HG03521 (cell line): ENCODE measurements at regions not wholly inside any gene's neighbourhood (a gene's known extent, or its start where the extent isn't known, plus 50 kb on each side); places are given as distances from the start of the nearest gene placed in this dataset.

Source experiments
- ATAC-seq: cut with Tn5 transposase; IDR thresholded peaks from one replicate; pipeline ENCODE4 v1.9.1; 2021; ENCODE audit warnings: mild to moderate bottlenecking, moderate library complexity; ENCODE audit not compliant: unreplicated experiment

- no peak for ATAC-seq
These were observed 79.8 kb upstream of the PFN2 start for GRCh38 chr3:150050510-150050909.

DNA sequence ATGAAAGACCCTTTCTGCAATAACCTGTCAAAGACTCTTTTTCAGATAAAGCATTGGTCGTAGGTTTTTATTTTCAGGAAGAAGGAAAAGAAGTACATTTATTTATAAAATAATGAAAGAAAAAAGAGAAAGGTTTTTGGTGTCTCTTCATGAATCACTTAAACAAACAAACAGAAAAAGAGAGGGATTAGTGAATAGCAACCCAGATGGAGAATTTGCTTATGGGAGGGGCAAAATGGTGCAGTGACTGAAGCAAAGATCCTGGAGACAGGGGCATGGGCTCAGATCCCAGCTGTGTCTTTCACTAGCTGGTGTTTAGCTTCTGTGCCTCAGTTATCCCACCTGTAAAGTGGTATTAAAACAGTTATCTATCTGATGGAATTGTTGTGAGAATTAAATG, 78.6 kb upstream of the PFN2 start:
- no peak for ATAC-seq

DNA sequence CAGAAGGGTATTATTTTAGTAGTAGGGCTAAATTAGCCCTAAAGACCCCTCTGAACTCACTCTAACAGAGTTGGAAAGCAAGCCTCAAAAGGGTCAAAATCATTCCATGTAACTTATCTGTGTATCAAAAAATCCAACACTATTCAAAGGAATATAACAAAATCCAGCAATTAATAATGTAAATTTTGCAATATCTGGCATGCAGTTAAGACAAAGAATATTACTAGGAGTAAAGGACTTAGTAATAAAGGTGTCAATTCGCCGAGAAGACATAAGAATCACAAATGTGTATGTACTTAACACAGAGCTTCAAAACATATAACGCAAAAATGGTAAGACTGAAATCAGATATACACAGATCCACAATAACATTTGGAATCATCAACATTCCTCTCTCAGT, 71.2 kb upstream of the PFN2 start:
- no peak for ATAC-seq

- ATAC-seq, result no peak
These were observed 69.4 kb upstream of the PFN2 start for GRCh38 chr3:150040097-150040496.

DNA sequence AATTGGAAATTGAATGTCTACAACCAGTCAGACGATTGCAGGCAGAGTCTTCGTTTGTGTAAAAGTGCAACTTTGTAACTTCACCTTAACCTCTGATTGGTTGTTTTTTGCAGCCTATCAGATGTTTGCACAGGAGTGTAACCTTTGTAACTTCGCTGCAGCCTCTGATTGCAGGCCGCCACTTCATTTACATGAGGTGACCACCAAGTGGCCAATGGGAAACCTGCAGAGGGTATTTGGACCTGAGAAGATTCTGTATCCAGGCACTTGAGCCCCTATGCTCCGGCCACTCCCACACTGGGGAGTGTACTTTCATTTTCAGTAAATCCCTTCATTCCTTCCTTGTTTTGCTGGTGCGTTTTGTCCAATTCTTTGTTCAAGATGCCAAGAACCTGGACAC, 68.1 kb upstream of the PFN2 start:
- ATAC-seq, result no peak

- ATAC-seq, result no peak
These were observed 66.1 kb upstream of the PFN2 start for GRCh38 chr3:150036780-150037179.

DNA sequence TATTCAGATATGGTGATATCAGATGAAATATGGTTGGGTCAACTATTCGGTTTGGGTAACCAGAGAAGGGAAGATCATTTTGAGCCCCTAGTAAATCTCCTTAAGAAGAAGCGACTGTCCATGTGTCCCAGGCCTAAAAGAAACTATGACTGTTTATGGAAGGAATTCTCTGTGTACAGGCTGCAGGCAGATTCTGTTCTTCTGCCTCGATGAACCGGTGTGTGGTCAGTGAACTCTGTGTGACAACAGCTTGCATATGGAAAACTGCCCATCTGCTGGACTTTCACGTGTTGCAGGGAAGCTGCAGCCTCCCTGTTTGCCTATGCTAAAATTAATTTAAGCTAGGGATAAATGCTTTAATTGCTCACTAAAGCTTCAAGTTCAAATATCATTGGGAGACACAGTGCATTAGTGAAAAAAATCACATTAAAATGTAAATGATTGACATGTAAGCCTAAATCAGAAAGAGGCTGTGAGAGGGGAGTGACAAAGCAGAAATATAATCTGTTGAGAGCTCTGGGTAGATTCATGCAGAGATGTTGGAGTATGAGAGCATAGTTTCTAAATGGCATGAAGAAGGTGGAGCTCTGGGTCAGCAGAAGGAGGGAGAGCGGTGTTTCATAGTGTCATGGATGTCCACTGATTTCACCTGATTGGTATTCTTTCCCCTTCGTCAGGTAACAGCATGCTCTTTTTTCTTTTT, 65.4 kb upstream of the PFN2 start:
- ATAC-seq, result no peak

GRCh38 chr3:150035301-150035779, 64.6 kb upstream of the PFN2 start:
- no peak for ATAC-seq

DNA sequence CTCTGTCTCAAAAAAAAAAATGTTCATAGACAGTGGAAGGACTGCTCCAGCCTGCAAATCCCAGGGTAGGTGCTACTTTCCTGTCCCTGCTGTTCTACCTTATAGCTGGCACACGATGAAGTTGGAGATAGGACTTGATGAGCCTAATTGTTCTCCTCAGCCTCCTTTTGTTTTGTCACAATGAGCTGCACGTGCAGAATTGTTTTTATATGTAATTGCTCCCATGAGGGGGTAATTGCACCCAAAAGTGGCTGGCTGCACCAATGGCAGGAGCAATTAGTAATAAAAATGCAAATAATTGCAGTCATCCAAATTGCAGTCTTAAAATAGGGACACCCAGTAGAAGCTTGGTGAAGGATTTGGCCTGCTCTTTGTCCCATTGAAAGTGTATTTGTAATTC, 63.0 kb upstream of the PFN2 start:
- ATAC-seq, result no peak

DNA sequence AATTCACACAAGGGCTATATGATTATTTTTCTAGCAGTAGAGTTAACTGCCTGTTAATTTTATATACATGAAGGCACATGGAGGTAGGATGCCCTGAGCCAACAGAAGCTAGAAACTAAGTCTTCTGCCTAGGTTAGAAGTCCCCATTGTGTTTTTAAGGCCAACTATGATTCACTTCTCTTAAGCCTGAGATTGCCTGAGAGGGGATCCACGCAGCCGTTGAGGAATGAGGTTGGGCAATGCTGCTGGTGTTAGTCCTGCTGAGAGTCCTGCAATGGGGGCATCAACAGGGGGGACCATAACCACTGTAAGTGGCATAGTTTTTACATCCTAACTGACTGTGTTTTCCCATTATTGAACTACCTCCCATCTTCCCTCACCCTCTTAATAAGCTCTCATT, 60.1 kb upstream of the PFN2 start:
- no peak for ATAC-seq

GRCh38 chr3:150023239-150023636, 52.5 kb upstream of the PFN2 start:
- no peak for ATAC-seq

DNA sequence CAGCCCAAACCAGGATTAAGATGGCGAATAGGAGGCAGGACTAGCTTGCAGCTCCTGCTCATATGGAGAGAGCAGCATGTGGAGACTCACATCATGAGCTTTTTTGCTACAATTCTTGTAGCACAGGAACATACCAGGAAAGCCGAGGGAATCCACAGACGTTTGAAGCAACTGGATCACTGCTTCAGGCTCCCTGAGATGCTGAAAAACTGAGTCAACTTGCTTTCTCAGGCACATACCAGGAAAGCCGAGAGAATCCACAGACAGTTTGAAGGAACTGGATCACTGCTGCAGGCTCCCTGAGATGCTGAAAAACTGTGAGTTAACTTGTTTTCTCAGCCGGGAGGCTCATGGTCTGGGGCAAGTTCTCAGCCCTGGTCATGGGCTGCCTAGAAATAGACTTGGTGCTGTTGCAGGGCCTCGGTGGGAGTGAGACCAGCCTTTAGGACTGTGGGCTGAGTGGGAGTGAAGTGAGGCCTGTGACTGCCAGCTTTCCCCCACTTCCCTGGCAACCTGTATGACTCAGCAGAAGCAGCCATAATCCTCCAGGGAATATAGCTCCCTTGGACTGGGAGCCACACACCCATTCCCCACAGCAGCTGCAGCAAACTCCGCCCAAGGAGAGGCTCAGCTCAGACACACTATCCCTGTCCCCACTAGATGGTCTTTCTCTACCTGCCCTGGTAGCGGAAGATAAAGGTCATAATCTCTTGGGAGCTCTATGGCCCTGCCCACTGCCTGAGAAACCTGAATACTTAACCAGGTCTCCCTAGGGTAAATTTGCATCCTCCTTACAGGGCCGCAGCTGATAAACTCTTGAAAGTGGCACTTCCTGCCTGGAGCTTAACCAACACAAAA, 51.9 kb upstream of the PFN2 start:
- ATAC-seq, result peak; percentile 45

GRCh38 chr3:150020527-150020926, 49.8 kb upstream of the PFN2 start:
- no peak for ATAC-seq
